ENCODE measurements at regions not wholly inside any gene's neighbourhood (a gene's known extent, or its start where the extent isn't known, plus 50 kb on each side); places are given as distances from the start of the nearest gene placed in this dataset.
"Not testable (repeated sequence)": the region's sequence is repeated elsewhere in the genome, so short reads cannot be mapped to it uniquely, and the experiment has no call there.

GRCh38 chr3:65276551-65276950, 588.8 kb upstream of the ADAMTS9 start:
- no peaks in the 10 kb centered on the region for H3K27me3 ChIP-seq (ENCODE audit: low read length)
- no peak overlapping the region for H3K4me3 ChIP-seq (ENCODE audit: low read length)
- no peaks in the 10 kb centered on the region; the same call in 1 of the 2 replicates for H3K9me2 ChIP-seq (replicated peaks; ENCODE audit: insufficient read depth, low read length)

GRCh38 chr3:65268426-65268825, 580.6 kb upstream of the ADAMTS9 start:
- Histone ChIP-seq H3K4me3 (ENCODE audit: low read length) (no peak overlapping the region), H2AFZ (ENCODE audit: low read length) (no peak overlapping the region), H3K9me2 (replicated peaks; ENCODE audit: insufficient read depth, low read length) (no peaks in the 10 kb centered on the region), H3K27me3 (ENCODE audit: low read length) (no peaks in the 10 kb centered on the region), H3K36me3 (ENCODE audit: insufficient read depth, low read length) (no peaks in the 10 kb centered on the region), H3K4me2 (ENCODE audit: low read depth, low read length, poor library complexity, severe bottlenecking) (no peak overlapping the region), H3K4me1 (ENCODE audit: low read length) (no peaks in the 10 kb centered on the region), H3K9ac (ENCODE audit: low read length) (no peak overlapping the region), H3K27ac (ENCODE audit: low read length) (no peak overlapping the region), H4K20me1 (ENCODE audit: insufficient read depth, low read depth, low read length) (no peaks in the 10 kb centered on the region), H3K79me2 (ENCODE audit: low read length) (no peaks in the 10 kb centered on the region), H3K9me3 (ENCODE audit: low read length) (no peaks in the 10 kb centered on the region)
- DNase-seq: no peak

More at GRCh38 chr3:65276551-65276950, 588.8 kb upstream of the ADAMTS9 start:
- Histone ChIP-seq H3K9ac (ENCODE audit: low read length) (no peak overlapping the region), H3K9me3 (ENCODE audit: low read length) (no peaks in the 10 kb centered on the region), H3K4me1 (ENCODE audit: low read length) (no peaks in the 10 kb centered on the region), H3K79me2 (ENCODE audit: low read length) (no peaks in the 10 kb centered on the region), H3K36me3 (ENCODE audit: insufficient read depth, low read length) (no peaks in the 10 kb centered on the region), H2AFZ (ENCODE audit: low read length) (no peak overlapping the region), H3K27ac (ENCODE audit: low read length) (no peak overlapping the region), H4K20me1 (ENCODE audit: insufficient read depth, low read depth, low read length) (no peaks in the 10 kb centered on the region), H3K4me2 (ENCODE audit: low read depth, low read length, poor library complexity, severe bottlenecking) (no peak overlapping the region)
- no peak for DNase-seq

GRCh38 chr3:65265942-65266590, 578.3 kb upstream of the ADAMTS9 start:
- H2AFZ ChIP-seq (ENCODE audit: low read length): no peak overlapping the region
- no peaks in the 10 kb centered on the region for H3K79me2 ChIP-seq (ENCODE audit: low read length)
- no peaks in the 10 kb centered on the region for H4K20me1 ChIP-seq (ENCODE audit: insufficient read depth, low read depth, low read length)
- no peaks in the 10 kb centered on the region for H3K9me3 ChIP-seq (ENCODE audit: low read length)
- no peaks in the 10 kb centered on the region for H3K9me2 ChIP-seq (replicated peaks; ENCODE audit: insufficient read depth, low read length)
- H3K4me1 ChIP-seq (ENCODE audit: low read length): no peaks in the 10 kb centered on the region
- H3K27ac ChIP-seq (ENCODE audit: low read length): no peak overlapping the region
- no peak overlapping the region for H3K9ac ChIP-seq (ENCODE audit: low read length)
- H3K4me3 ChIP-seq (ENCODE audit: low read length): no peak overlapping the region
- no peak overlapping the region for H3K4me2 ChIP-seq (ENCODE audit: low read depth, low read length, poor library complexity, severe bottlenecking)
- H3K36me3 ChIP-seq (ENCODE audit: insufficient read depth, low read length): no peaks in the 10 kb centered on the region
- H3K27me3 ChIP-seq (ENCODE audit: low read length): no peaks in the 10 kb centered on the region
- no peak for DNase-seq

- Histone ChIP-seq H3K27me3 (ENCODE audit: low read length) (no peaks in the 10 kb centered on the region), H3K4me1 (ENCODE audit: low read length) (no peaks in the 10 kb centered on the region), H3K36me3 (ENCODE audit: insufficient read depth, low read length) (no peaks in the 10 kb centered on the region), H4K20me1 (ENCODE audit: insufficient read depth, low read depth, low read length) (no peaks in the 10 kb centered on the region), H3K9me2 (replicated peaks; ENCODE audit: insufficient read depth, low read length) (no peaks in the 10 kb centered on the region), H2AFZ (ENCODE audit: low read length) (no peak overlapping the region), H3K9me3 (ENCODE audit: low read length) (no peaks in the 10 kb centered on the region), H3K79me2 (ENCODE audit: low read length) (no peaks in the 10 kb centered on the region), H3K27ac (ENCODE audit: low read length) (no peak overlapping the region), H3K4me2 (ENCODE audit: low read depth, low read length, poor library complexity, severe bottlenecking) (no peak overlapping the region), H3K9ac (ENCODE audit: low read length) (no peak overlapping the region), H3K4me3 (ENCODE audit: low read length) (no peak overlapping the region)
- no peak for DNase-seq
Observed at GRCh38 chr3:65265511-65265910, 577.7 kb upstream of the ADAMTS9 start.

- Histone ChIP-seq H2AFZ (ENCODE audit: low read length) (no peak overlapping the region), H3K27me3 (ENCODE audit: low read length) (no peaks in the 10 kb centered on the region), H3K79me2 (ENCODE audit: low read length) (no peaks in the 10 kb centered on the region), H3K9me2 (replicated peaks; ENCODE audit: insufficient read depth, low read length) (no peaks in the 10 kb centered on the region), H3K27ac (ENCODE audit: low read length) (no peak overlapping the region), H4K20me1 (ENCODE audit: insufficient read depth, low read depth, low read length) (no peaks in the 10 kb centered on the region), H3K9me3 (ENCODE audit: low read length) (no peaks in the 10 kb centered on the region), H3K4me1 (ENCODE audit: low read length) (no peaks in the 10 kb centered on the region), H3K9ac (ENCODE audit: low read length) (no peak overlapping the region), H3K4me3 (ENCODE audit: low read length) (no peak overlapping the region), H3K4me2 (ENCODE audit: low read depth, low read length, poor library complexity, severe bottlenecking) (no peak overlapping the region), H3K36me3 (ENCODE audit: insufficient read depth, low read length) (no peaks in the 10 kb centered on the region)
- no peak for DNase-seq
Observed at GRCh38 chr3:65262548-65262947, 574.7 kb upstream of the ADAMTS9 start.

- H3K36me3 ChIP-seq (ENCODE audit: insufficient read depth, low read length): no peaks in the 10 kb centered on the region
Observed at GRCh38 chr3:65259946-65260345, 572.1 kb upstream of the ADAMTS9 start.

GRCh38 chr3:65252914-65253313, 565.1 kb upstream of the ADAMTS9 start:
- H3K79me2 ChIP-seq (ENCODE audit: low read length); H3K4me2 ChIP-seq (ENCODE audit: low read depth, low read length, poor library complexity, severe bottlenecking); H3K27ac ChIP-seq (ENCODE audit: low read length); H4K20me1 ChIP-seq (ENCODE audit: insufficient read depth, low read depth, low read length); H2AFZ ChIP-seq (ENCODE audit: low read length); H3K4me1 ChIP-seq (ENCODE audit: low read length); H3K9me2 ChIP-seq (replicated peaks; ENCODE audit: insufficient read depth, low read length); H3K27me3 ChIP-seq (ENCODE audit: low read length); DNase-seq; H3K4me3 ChIP-seq (ENCODE audit: low read length); H3K36me3 ChIP-seq (ENCODE audit: insufficient read depth, low read length); H3K9me3 ChIP-seq (ENCODE audit: low read length); H3K9ac ChIP-seq (ENCODE audit: low read length): not testable (repeated sequence)

More at GRCh38 chr3:65259946-65260345, 572.1 kb upstream of the ADAMTS9 start:
- Histone ChIP-seq H3K27me3 (ENCODE audit: low read length) (no peaks in the 10 kb centered on the region), H4K20me1 (ENCODE audit: insufficient read depth, low read depth, low read length) (no peaks in the 10 kb centered on the region), H2AFZ (ENCODE audit: low read length) (no peak overlapping the region), H3K79me2 (ENCODE audit: low read length) (no peaks in the 10 kb centered on the region), H3K4me3 (ENCODE audit: low read length) (no peak overlapping the region), H3K4me2 (ENCODE audit: low read depth, low read length, poor library complexity, severe bottlenecking) (no peak overlapping the region), H3K27ac (ENCODE audit: low read length) (no peak overlapping the region), H3K9ac (ENCODE audit: low read length) (no peak overlapping the region), H3K4me1 (ENCODE audit: low read length) (no peaks in the 10 kb centered on the region), H3K9me2 (replicated peaks; ENCODE audit: insufficient read depth, low read length) (no peaks in the 10 kb centered on the region), H3K9me3 (ENCODE audit: low read length) (no peaks in the 10 kb centered on the region; the same call in 1 of the 2 replicates)
- DNase-seq: no peak

GRCh38 chr3:65252266-65252665, 564.5 kb upstream of the ADAMTS9 start:
- no peaks in the 10 kb centered on the region for H3K4me1 ChIP-seq (ENCODE audit: low read length)
- H3K27ac ChIP-seq (ENCODE audit: low read length): no peak overlapping the region
- no peak overlapping the region for H3K9ac ChIP-seq (ENCODE audit: low read length)
- H2AFZ ChIP-seq (ENCODE audit: low read length): no peak overlapping the region
- H4K20me1 ChIP-seq (ENCODE audit: insufficient read depth, low read depth, low read length): no peaks in the 10 kb centered on the region
- no peaks in the 10 kb centered on the region for H3K79me2 ChIP-seq (ENCODE audit: low read length)
- DNase-seq: no peak
- H3K9me3 ChIP-seq (ENCODE audit: low read length): no peaks in the 10 kb centered on the region; the same call in 1 of the 2 replicates
- H3K36me3 ChIP-seq (ENCODE audit: insufficient read depth, low read length): no peaks in the 10 kb centered on the region
- no peaks in the 10 kb centered on the region for H3K9me2 ChIP-seq (replicated peaks; ENCODE audit: insufficient read depth, low read length)
- no peak overlapping the region for H3K4me3 ChIP-seq (ENCODE audit: low read length)
- H3K27me3 ChIP-seq (ENCODE audit: low read length): 0 out of 2 replicates have a peak, but pooled peaks cover 2% of the 10 kb centered on the region
- no peak overlapping the region for H3K4me2 ChIP-seq (ENCODE audit: low read depth, low read length, poor library complexity, severe bottlenecking)
